Stimulated activated CD4-positive, alpha-beta T cell treated with anti-CD3 and anti-CD28 coated beads, Interleukin-4, amount 100 ng/mL, for 48 hours (primary cell): ENCODE measurements at regions not wholly inside any gene's neighbourhood (a gene's known extent, or its start where the extent isn't known, plus 50 kb on each side); places are given as distances from the start of the nearest gene placed in this dataset.
"Not testable (repeated sequence)": the region's sequence is repeated elsewhere in the genome, so short reads cannot be mapped to it uniquely, and the experiment has no call there.

ENCODE experiments used
- DNase-seq, 2 donors: peaks; one replicate each; pipeline ENCODE4 v3.0.0-alpha.2; 2020; ENCODE audit warnings: low read depth in 2 of 2

GRCh38 chr7:17093461-17093860, 205.0 kb upstream of the AHR start:
- DNase-seq, result no peak

GRCh38 chr7:17094963-17095574, 203.4 kb upstream of the AHR start:
- DNase-seq, result no peak

- DNase-seq, result no peak
Measured at GRCh38 chr7:17095931-17096330, 202.5 kb upstream of the AHR start.

- no peak for DNase-seq
Measured at GRCh38 chr7:17097668-17098297, 200.7 kb upstream of the AHR start.

GRCh38 chr7:17098515-17098914, 199.9 kb upstream of the AHR start:
- no peak for DNase-seq

- DNase-seq, result no peak
Measured at GRCh38 chr7:17099083-17099973, 199.1 kb upstream of the AHR start.

- not testable (repeated sequence) for DNase-seq
Measured at GRCh38 chr7:17099974-17100509, 198.4 kb upstream of the AHR start.

GRCh38 chr7:17101207-17101696, 197.2 kb upstream of the AHR start:
- no peak for DNase-seq

- DNase-seq, result no peak
Measured at GRCh38 chr7:17103170-17103569, 195.3 kb upstream of the AHR start.

- DNase-seq, result no peak
Measured at GRCh38 chr7:17103984-17104383, 194.5 kb upstream of the AHR start.

GRCh38 chr7:17104419-17104818, 194.0 kb upstream of the AHR start:
- DNase-seq, result no peak

GRCh38 chr7:17105701-17106100, 192.8 kb upstream of the AHR start:
- DNase-seq, result no peak

GRCh38 chr7:17108049-17108584, 190.3 kb upstream of the AHR start:
- DNase-seq, result no peak

GRCh38 chr7:17109020-17109419, 189.4 kb upstream of the AHR start:
- no peak for DNase-seq

- DNase-seq, result not testable (repeated sequence)
Measured at GRCh38 chr7:17113770-17114169, 184.7 kb upstream of the AHR start.

GRCh38 chr7:17118412-17118811, 180.0 kb upstream of the AHR start:
- DNase-seq, result no peak

GRCh38 chr7:17120756-17121155, 177.7 kb upstream of the AHR start:
- no peak for DNase-seq

GRCh38 chr7:17121671-17122070, 176.8 kb upstream of the AHR start:
- no peak for DNase-seq

GRCh38 chr7:17123020-17123419, 175.4 kb upstream of the AHR start:
- no peak for DNase-seq

- no peak for DNase-seq
Measured at GRCh38 chr7:17126413-17127268, 171.8 kb upstream of the AHR start.

GRCh38 chr7:17129218-17129617, 169.2 kb upstream of the AHR start:
- DNase-seq, result no peak
